T-helper 17 cell (primary cell): ENCODE measurements at regions not wholly inside any gene's neighbourhood (a gene's known extent, or its start where the extent isn't known, plus 50 kb on each side); places are given as distances from the start of the nearest gene placed in this dataset.

ENCODE experiments used
- ATAC-seq: fragments of 150-1000 bp; cut with Tn5 transposase; 2 replicates; pipeline ENCODE4 v1.10.0; 2021; ENCODE audit warnings: mild to moderate bottlenecking, moderate library complexity
- DNase-seq, 3 donors: peaks; one replicate each; pipeline versions ENCODE4 v3.0.0 to v3.0.0-alpha.2; 2020 to 2021
- H3K9me3 ChIP-seq: one replicate; pipeline ENCODE4 v1.7.0; 2013; ENCODE audit warnings: low read length, mild to moderate bottlenecking; ENCODE audit not compliant: control insufficient read depth, poor library complexity, severe bottlenecking
- H3K27ac Mint-ChIP-seq: one replicate; pipeline ENCODE4 v1.8.0; 2022; ENCODE audit warnings: mild to moderate bottlenecking, moderate library complexity, mixed read lengths
- H3K27me3 Mint-ChIP-seq: one replicate; pipeline ENCODE4 v1.8.0; 2022; ENCODE audit warnings: mixed read lengths
- H3K36me3 Mint-ChIP-seq: one replicate; pipeline ENCODE4 v1.8.0; 2022; ENCODE audit warnings: low read depth, mixed read lengths
- H3K4me1 Mint-ChIP-seq: one replicate; pipeline ENCODE4 v1.8.0; 2022; ENCODE audit warnings: mild to moderate bottlenecking, mixed read lengths
- H3K4me3 Mint-ChIP-seq: one replicate; pipeline ENCODE4 v1.8.0; 2022; ENCODE audit warnings: mild to moderate bottlenecking, moderate library complexity, mixed read lengths

GRCh38 chr3:124383846-124384466 lies 346.3 kb upstream of the UMPS start:
- Mint-ChIP-seq H3K36me3 (no peaks in the 10 kb centered on the region), H3K27ac (no peak overlapping the region), H3K27me3 (peaks cover 64% of the 10 kb centered on the region), H3K4me1 (no peaks in the 10 kb centered on the region), H3K4me3 (no peak overlapping the region)
- DNase-seq (no peak), ATAC-seq (no peak)
- no peaks in the 10 kb centered on the region for H3K9me3 ChIP-seq

- Mint-ChIP-seq H3K36me3 (no peaks in the 10 kb centered on the region), H3K27ac (no peak overlapping the region), H3K27me3 (peaks cover 67% of the 10 kb centered on the region), H3K4me1 (no peaks in the 10 kb centered on the region), H3K4me3 (no peak overlapping the region)
- no peak for DNase-seq
- ATAC-seq, result no peak
- no peaks in the 10 kb centered on the region for H3K9me3 ChIP-seq
These were observed 345.7 kb upstream of the UMPS start for GRCh38 chr3:124384527-124384926.

GRCh38 chr3:124385996-124386395 lies 344.3 kb upstream of the UMPS start:
- H3K36me3 Mint-ChIP-seq, result no peaks in the 10 kb centered on the region
- no peak overlapping the region for H3K27ac Mint-ChIP-seq
- peaks cover 61% of the 10 kb centered on the region for H3K27me3 Mint-ChIP-seq
- no peak overlapping the region for H3K4me3 Mint-ChIP-seq
- H3K9me3 ChIP-seq, result no peaks in the 10 kb centered on the region
- DNase-seq (no peak), ATAC-seq (no peak)
- no peaks in the 10 kb centered on the region for H3K4me1 Mint-ChIP-seq

GRCh38 chr3:124386996-124387595 lies 343.2 kb upstream of the UMPS start:
- H3K4me1 Mint-ChIP-seq, result no peaks in the 10 kb centered on the region
- H3K4me3 Mint-ChIP-seq, result no peak overlapping the region
- H3K9me3 ChIP-seq, result no peaks in the 10 kb centered on the region
- H3K27me3 Mint-ChIP-seq, result peaks cover 67% of the 10 kb centered on the region
- no peaks in the 10 kb centered on the region for H3K36me3 Mint-ChIP-seq
- ATAC-seq, result no peak
- no peak overlapping the region for H3K27ac Mint-ChIP-seq
- DNase-seq, result no peak

GRCh38 chr3:124391774-124392173 lies 338.5 kb upstream of the UMPS start:
- no peaks in the 10 kb centered on the region for H3K9me3 ChIP-seq
- H3K27ac Mint-ChIP-seq, result no peak overlapping the region
- no peaks in the 10 kb centered on the region for H3K4me1 Mint-ChIP-seq
- H3K36me3 Mint-ChIP-seq, result peaks cover 2% of the 10 kb centered on the region
- ATAC-seq (no peak), DNase-seq (no peak)
- H3K4me3 Mint-ChIP-seq, result no peak overlapping the region
- H3K27me3 Mint-ChIP-seq, result peaks cover 49% of the 10 kb centered on the region

- no peak overlapping the region for H3K4me3 Mint-ChIP-seq
- no peak for DNase-seq
- H3K27me3 Mint-ChIP-seq, result peaks cover 55% of the 10 kb centered on the region
- H3K9me3 ChIP-seq, result no peaks in the 10 kb centered on the region
- no peak for ATAC-seq
- peaks cover 2% of the 10 kb centered on the region for H3K36me3 Mint-ChIP-seq
- no peaks in the 10 kb centered on the region for H3K4me1 Mint-ChIP-seq
- no peak overlapping the region for H3K27ac Mint-ChIP-seq
These were observed 336.9 kb upstream of the UMPS start for GRCh38 chr3:124393340-124393739.

GRCh38 chr3:124395162-124395561 lies 335.1 kb upstream of the UMPS start:
- H3K36me3 Mint-ChIP-seq, result peaks cover 2% of the 10 kb centered on the region
- peaks cover 50% of the 10 kb centered on the region for H3K27me3 Mint-ChIP-seq
- DNase-seq (no peak), ATAC-seq (no peak)
- H3K4me1 Mint-ChIP-seq, result no peaks in the 10 kb centered on the region
- no peak overlapping the region for H3K27ac Mint-ChIP-seq
- no peaks in the 10 kb centered on the region for H3K9me3 ChIP-seq
- no peak overlapping the region for H3K4me3 Mint-ChIP-seq

GRCh38 chr3:124395584-124396338 lies 334.5 kb upstream of the UMPS start:
- ATAC-seq (no peak), DNase-seq (no peak)
- no peaks in the 10 kb centered on the region for H3K9me3 ChIP-seq
- Mint-ChIP-seq H3K27me3 (peaks cover 46% of the 10 kb centered on the region), H3K4me1 (no peaks in the 10 kb centered on the region), H3K36me3 (peaks cover 2% of the 10 kb centered on the region), H3K27ac (no peak overlapping the region), H3K4me3 (no peak overlapping the region)

GRCh38 chr3:124396339-124396950 lies 333.8 kb upstream of the UMPS start:
- Mint-ChIP-seq H3K27me3 (peaks cover 39% of the 10 kb centered on the region), H3K4me3 (no peak overlapping the region), H3K4me1 (no peaks in the 10 kb centered on the region), H3K36me3 (peaks cover 2% of the 10 kb centered on the region), H3K27ac (no peak overlapping the region)
- no peak for DNase-seq
- H3K9me3 ChIP-seq, result no peaks in the 10 kb centered on the region
- no peak for ATAC-seq

GRCh38 chr3:124397088-124397487 lies 333.2 kb upstream of the UMPS start:
- H3K36me3 Mint-ChIP-seq, result peaks cover 2% of the 10 kb centered on the region
- no peaks in the 10 kb centered on the region for H3K9me3 ChIP-seq
- ATAC-seq, result no peak
- peaks cover 38% of the 10 kb centered on the region for H3K27me3 Mint-ChIP-seq
- no peak overlapping the region for H3K4me3 Mint-ChIP-seq
- H3K27ac Mint-ChIP-seq, result no peak overlapping the region
- no peak for DNase-seq
- H3K4me1 Mint-ChIP-seq, result no peaks in the 10 kb centered on the region

GRCh38 chr3:124398594-124398993 lies 331.7 kb upstream of the UMPS start:
- Mint-ChIP-seq H3K4me3 (no peak overlapping the region), H3K27me3 (peaks cover 38% of the 10 kb centered on the region), H3K27ac (no peak overlapping the region), H3K36me3 (peaks cover 2% of the 10 kb centered on the region), H3K4me1 (no peaks in the 10 kb centered on the region)
- H3K9me3 ChIP-seq, result no peaks in the 10 kb centered on the region
- ATAC-seq, result no peak
- DNase-seq, result no peak

GRCh38 chr3:124401843-124402242 lies 328.4 kb upstream of the UMPS start:
- ATAC-seq (no peak), DNase-seq (no peak)
- H3K9me3 ChIP-seq, result no peaks in the 10 kb centered on the region
- Mint-ChIP-seq H3K36me3 (no peaks in the 10 kb centered on the region), H3K4me1 (no peaks in the 10 kb centered on the region), H3K27ac (no peak overlapping the region), H3K27me3 (peaks cover 42% of the 10 kb centered on the region), H3K4me3 (no peak overlapping the region)

- Mint-ChIP-seq H3K36me3 (no peaks in the 10 kb centered on the region), H3K4me3 (no peak overlapping the region), H3K4me1 (no peaks in the 10 kb centered on the region), H3K27me3 (peaks cover 34% of the 10 kb centered on the region), H3K27ac (no peak overlapping the region)
- no peak for ATAC-seq
- no peaks in the 10 kb centered on the region for H3K9me3 ChIP-seq
- DNase-seq, result no peak
These were observed 327.5 kb upstream of the UMPS start for GRCh38 chr3:124402791-124403190.
